Right lobe of liver (tissue), 4 donors: ENCODE measurements at regions not wholly inside any gene's neighbourhood (a gene's known extent, or its start where the extent isn't known, plus 50 kb on each side); places are given as distances from the start of the nearest gene placed in this dataset.

Experiments
- CTCF ChIP-seq, 4 donors: fragments of 200-600 bp in 3 of 4; fragments of 450-650 bp in 1 of 4; IDR thresholded peaks; one replicate each; pipeline versions ENCODE4 v1.5.1 to v1.8.0; 2016 to 2022; ENCODE audit warnings: antibody characterized with exemption in 4 of 4, mild to moderate bottlenecking in 2 of 4
- POLR2A ChIP-seq: fragments of 450-650 bp; IDR thresholded peaks from one replicate; pipeline ENCODE4 v1.6.1; 2017; ENCODE audit warnings: antibody characterized with exemption, mild to moderate bottlenecking
- donor health status: DM: no; HTN: no; CAD: no.
- donor health status: DM: no; HTN: no; CAD: no.
- donor health status: DM: no; HTN: yes; CAD: no.

DNA sequence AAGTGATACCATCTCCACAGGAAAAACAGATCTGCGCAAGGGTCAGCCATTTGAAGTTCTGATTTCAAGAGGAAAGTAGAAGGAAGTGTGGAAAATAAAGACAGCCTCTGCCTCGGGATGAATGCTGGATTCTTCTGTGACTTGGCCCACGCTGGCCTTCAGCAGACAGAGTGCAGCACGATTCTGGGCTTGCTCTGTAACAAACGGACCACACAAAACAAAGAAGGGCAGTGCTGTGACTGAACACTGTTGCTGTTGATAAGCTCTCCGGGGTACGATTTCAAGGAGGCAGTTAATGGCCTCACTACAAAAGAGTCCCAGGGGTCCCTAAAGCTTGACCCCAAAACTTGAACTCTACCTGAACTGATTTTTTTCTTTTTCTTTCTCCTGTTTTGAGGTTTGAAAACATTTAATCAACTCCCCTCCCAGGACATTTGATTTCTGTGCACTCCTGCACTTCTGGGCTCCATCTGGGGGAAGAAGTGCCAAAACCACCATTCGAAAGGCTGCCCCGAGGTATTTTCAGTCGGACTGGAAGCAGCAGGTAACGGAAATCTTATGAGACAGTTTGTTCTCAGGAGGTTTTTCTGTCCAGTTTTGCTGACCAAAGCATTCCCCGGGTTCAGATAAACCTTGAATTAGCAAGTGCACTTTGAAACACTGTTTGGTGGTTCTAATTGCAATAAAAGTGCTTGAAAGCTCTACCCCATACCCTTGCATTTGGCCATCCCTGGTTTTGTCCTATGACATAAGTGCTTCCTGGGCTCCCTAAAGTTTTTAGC is 189.6 kb downstream of the MYLK4 start:
- TF ChIP-seq CTCF (IDR thresholded peaks at IDR 0.05) (no peak), POLR2A (no peak)
